EL (cell line): ENCODE measurements at regions not wholly inside any gene's neighbourhood (a gene's known extent, or its start where the extent isn't known, plus 50 kb on each side); places are given as distances from the start of the nearest gene placed in this dataset.
A peak's percentile ranks its signal among the peaks of the same experiment; 100 is the strongest.

Experiments
- DNase-seq: peaks from one replicate; pipeline ENCODE4 v3.0.0-alpha.2; 2016

DNA sequence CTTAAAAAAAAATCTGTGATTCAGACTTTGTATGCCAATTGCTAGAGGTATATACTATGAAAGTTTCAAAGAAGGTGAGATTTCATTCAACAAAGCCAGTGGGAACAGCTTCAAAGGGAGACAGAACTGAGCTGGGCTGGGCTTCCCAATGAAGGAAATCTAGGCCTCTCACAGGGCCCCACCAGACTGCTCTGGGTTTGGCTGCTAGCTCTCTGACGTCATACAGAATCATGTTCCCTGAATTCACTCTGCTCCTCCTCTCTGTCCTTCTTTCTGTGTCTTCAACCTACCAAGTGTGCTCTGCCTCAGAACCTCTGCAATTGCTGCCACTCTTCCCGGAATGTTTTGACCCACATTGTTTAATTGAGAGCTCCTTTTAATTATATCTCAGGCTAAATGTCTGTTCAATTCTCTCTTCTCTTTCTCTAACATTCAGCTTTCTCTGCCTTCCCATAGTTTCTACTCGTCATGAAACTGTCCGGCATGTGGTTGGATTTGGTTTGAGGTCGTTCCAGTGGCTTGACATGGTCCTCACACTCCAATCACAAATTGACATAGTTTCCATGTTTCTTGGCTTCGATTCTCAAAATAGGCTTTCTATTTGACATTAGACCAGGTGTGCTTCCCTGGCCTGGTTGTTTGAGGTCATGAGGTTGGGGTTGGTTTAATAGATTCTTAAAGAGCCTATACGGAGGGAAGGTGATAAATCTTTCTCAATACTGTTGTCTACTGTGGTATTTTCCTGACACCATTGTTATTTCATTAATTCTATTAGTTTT lies 282.1 kb upstream of the EMCN start:
- no peak for DNase-seq

GRCh38 chr4:100797791-100798190 lies 280.0 kb upstream of the EMCN start:
- no peak for DNase-seq

- no peak for DNase-seq
Measured at GRCh38 chr4:100797356-100797755, 279.5 kb upstream of the EMCN start.

- DNase-seq: no peak
Measured at GRCh38 chr4:100796332-100796731, 278.5 kb upstream of the EMCN start.

DNA sequence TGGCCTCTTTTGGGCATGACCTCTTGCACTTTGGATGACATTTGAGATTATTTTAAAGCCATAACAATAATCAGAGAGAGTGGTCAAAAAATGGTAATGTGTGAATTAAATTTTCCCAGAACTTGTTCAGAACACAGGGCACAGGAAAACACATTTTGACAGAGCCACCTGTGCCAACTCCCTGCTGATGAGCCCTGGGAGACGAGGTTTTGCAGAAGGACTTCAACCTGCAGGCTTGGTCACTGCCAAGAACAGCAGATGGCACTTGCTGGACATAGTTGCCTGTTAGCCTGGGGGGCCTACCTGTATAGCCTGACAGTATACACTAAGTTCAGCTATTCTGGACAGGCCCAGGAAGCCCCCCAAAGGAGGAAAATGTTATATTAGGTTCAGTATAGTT lies 277.8 kb upstream of the EMCN start:
- no peak for DNase-seq

DNA sequence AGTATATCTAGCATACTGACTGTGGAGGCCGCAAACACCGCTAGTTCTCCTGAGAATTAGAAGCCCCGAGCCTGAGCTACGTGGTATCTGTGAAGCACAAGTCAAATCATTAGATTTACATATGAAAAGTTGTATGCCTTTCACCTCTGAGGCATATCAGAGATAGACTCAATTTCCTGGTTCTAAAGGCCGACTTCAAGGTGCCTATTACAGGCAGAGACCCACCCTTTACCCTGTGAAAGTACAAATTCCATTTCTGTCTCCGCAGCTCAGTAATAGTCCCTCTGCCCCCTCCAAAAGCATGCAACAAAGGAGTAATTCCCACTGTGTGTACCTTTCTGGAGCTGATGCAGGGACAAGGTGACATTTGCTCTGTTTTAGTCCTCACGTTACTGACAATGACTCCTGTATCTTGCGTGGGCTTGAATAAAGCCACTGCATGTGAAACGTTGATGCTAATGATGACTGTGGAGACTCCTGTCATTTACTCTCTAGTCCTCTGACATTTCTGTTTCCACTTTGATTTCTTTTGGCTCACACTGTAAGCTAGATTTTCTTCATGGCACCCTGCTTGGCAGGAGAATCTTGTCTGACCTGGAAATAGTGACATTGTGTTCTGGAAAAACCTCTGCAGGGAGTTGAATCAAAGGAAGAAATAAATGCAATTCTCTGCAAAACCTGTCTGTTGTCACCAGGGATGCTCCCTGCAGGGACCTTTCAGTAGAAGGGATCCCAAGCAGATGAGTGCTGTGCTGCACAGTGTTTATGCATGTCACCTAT lies 273.2 kb upstream of the EMCN start:
- no peak for DNase-seq

DNA sequence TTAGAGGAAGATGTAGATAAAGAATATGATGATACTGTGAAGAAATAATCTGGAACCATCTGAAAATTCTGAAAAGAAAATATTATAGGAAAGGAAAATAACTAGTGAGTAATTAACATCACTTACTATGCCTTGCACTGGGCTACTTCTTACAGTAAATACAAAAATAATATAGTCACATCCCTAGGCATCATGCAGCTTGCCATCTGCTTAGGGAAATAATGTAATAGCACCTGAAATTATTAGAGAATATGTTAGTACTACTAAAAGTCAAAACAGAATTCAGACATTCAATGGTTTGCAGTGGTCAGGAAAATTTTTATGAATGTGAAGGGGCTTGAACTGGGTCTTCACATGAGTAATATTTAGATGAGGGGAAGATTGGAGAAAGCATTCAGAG lies 272.2 kb upstream of the EMCN start:
- DNase-seq: no peak

GRCh38 chr4:100786481-100786880 lies 268.7 kb upstream of the EMCN start:
- DNase-seq: no peak

- DNase-seq: no peak
Measured at GRCh38 chr4:100782356-100782755, 264.5 kb upstream of the EMCN start.

GRCh38 chr4:100781435-100781834 lies 263.6 kb upstream of the EMCN start:
- no peak for DNase-seq

- no peak for DNase-seq
Measured at GRCh38 chr4:100780126-100780525, 262.3 kb upstream of the EMCN start.

- DNase-seq: no peak
Measured at GRCh38 chr4:100778431-100778830, 260.6 kb upstream of the EMCN start.

DNA sequence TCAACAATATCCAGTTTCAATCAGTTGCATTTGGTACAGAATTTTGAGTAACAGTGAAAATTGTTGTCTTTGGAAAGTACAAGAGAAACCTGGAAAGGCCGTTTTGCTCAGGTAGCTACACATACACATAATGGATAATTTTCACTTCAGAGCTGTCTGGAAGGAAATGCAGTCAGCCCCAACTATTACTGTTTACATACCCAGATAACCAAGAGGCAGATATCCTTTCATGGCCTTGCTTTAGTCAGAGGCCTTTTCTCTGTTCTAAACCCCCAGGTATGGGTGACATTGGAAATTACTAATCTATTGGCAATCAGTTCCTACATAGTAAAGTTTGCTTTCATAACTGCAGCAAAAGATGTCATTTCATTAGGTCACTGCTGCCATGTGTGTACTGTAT lies 244.9 kb upstream of the EMCN start:
- DNase-seq: no peak

DNA sequence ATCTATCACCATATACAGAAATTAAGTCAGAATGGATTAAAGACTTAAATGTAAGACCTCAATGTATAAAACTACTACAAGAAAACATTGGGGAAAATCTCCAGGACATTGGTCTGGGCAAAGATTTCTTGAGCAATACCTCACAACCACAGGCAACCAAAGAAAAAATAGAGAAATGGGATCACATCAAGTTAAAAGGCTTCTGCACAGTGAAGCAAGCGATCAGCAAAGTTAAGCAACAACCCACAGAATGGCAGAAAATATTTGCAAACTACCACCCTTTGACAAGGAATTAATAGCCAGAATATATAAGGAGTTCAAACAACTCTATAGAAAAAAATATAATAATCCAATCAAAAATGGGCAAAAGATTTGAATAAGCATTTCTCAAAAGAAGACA lies 236.9 kb upstream of the EMCN start:
- no peak for DNase-seq

DNA sequence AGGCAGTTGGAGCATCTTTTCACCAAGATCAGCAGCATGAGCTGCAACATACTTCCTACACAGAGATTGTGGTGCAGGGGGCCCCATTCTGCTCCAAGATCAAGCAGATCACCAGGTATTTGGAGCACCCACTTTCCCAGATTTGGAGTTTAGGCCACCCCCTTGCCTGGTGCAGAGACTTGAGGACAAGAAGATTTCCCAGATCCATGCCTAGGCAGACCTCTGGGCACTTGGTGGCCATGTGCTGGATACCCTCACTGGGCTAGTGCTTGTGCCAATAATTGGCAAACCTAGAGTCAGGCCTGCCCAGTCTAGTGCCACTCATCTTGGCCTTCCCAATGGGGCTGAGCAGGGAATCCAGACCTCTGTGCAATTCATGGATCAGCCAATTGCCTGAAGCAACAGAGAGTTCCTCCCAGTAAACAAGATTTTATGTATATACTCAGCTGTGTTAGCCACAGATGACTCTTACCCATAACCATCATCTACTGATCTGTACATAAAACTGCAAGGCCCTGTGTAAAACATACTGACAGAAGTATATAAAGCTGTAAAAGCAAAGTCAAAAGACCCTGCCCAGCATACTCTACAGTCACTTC lies 228.4 kb upstream of the EMCN start:
- DNase-seq: no peak

DNA sequence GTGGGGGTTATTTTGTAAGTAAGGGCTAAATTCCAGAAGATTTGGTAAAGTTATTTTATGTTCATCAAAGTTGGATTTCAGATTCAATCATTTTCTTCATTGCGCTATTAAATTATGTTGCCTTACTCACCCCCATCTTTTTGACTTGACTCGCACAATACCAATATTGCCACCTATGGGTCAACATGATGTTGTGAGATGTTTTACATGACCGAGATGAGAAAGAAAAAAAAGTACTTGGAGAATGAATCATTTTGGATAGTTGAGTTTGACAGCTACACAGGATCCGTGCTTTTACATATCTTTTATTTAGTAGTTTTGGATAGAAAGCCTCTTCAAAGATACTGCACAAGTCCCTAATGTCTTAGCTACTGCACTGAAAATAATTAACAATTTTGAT lies 224.2 kb upstream of the EMCN start:
- peak; percentile 18 for DNase-seq

DNA sequence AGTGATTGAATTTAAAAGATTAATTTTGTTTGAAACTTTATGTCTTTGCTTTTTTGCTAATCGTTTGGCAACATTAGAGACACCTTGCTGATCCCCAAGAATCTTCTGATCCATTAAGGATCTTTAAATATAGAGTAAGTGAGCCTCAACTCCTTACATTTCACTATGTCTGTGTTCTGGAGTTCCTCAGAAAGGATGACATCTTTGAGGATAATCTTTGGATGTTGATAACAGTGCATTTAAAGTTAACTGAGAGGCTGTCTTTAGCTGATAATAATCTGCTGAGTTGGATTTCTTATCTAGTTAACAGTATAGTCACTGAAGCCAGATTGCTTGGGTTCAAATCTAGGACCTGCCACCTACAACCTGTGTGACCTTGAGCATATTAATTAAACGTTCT lies 221.6 kb upstream of the EMCN start:
- DNase-seq: no peak

GRCh38 chr4:100738196-100739165 lies 220.7 kb upstream of the EMCN start:
- peak; percentile 77 for DNase-seq

- peak; percentile 70 for DNase-seq
Measured at GRCh38 chr4:100736641-100737451, 219.0 kb upstream of the EMCN start.

- no peak for DNase-seq
Measured at GRCh38 chr4:100728861-100729260, 211.0 kb upstream of the EMCN start.

- DNase-seq: no peak
Measured at GRCh38 chr4:100722866-100723459, 205.1 kb upstream of the EMCN start.

- DNase-seq: no peak
Measured at GRCh38 chr4:100722133-100722532, 204.3 kb upstream of the EMCN start.
